ENCODE measurements at regions not wholly inside any gene's neighbourhood (a gene's known extent, or its start where the extent isn't known, plus 50 kb on each side); places are given as distances from the start of the nearest gene placed in this dataset.

GRCh38 chr15:31157644-31158069, 56.1 kb upstream of the TRPM1 start:
- DNase-seq = no peak
- no peak overlapping the region for H3K4me3 ChIP-seq
- no peaks in the 10 kb centered on the region for H3K27me3 ChIP-seq
- no peak for TF ChIP-seq CTCF (IDR thresholded peaks at IDR 0.05)
- TF ChIP-seq POLR2A (IDR thresholded peaks at IDR 0.05) = no peak
- H3K9me3 ChIP-seq = no peaks in the 10 kb centered on the region
- H3K36me3 ChIP-seq = no peaks in the 10 kb centered on the region
- no peak overlapping the region for H3K27ac ChIP-seq
- H3K4me1 ChIP-seq = no peaks in the 10 kb centered on the region
- intact Hi-C loops (cut with DNase I; ENCODE audit: low total_unique reads) = no loop called here

- H3K4me3 ChIP-seq = no peak overlapping the region
- DNase-seq = no peak
- H3K27me3 ChIP-seq = no peaks in the 10 kb centered on the region
- intact Hi-C loops (cut with DNase I; ENCODE audit: low total_unique reads) = no loop called here
- no peak for TF ChIP-seq POLR2A (IDR thresholded peaks at IDR 0.05)
- no peak for TF ChIP-seq CTCF (IDR thresholded peaks at IDR 0.05)
- H3K36me3 ChIP-seq = no peaks in the 10 kb centered on the region
- no peak overlapping the region for H3K27ac ChIP-seq
- no peaks in the 10 kb centered on the region for H3K9me3 ChIP-seq
- H3K4me1 ChIP-seq = no peaks in the 10 kb centered on the region
These were observed 57.5 kb upstream of the TRPM1 start for GRCh38 chr15:31158858-31159569.

GRCh38 chr15:31159837-31160236, 58.3 kb upstream of the TRPM1 start:
- intact Hi-C loops (cut with DNase I; ENCODE audit: low total_unique reads) = no loop called here
- Histone ChIP-seq H3K9me3 (no peaks in the 10 kb centered on the region), H3K4me3 (no peak overlapping the region), H3K27ac (no peak overlapping the region), H3K36me3 (no peaks in the 10 kb centered on the region), H3K4me1 (no peaks in the 10 kb centered on the region), H3K27me3 (no peaks in the 10 kb centered on the region)
- no peak for TF ChIP-seq CTCF (IDR thresholded peaks at IDR 0.05)
- DNase-seq = no peak

- H3K36me3 ChIP-seq = no peaks in the 10 kb centered on the region
- no peak overlapping the region for H3K4me3 ChIP-seq
These were observed 58.8 kb upstream of the TRPM1 start for GRCh38 chr15:31160297-31160696.

More at GRCh38 chr15:31160297-31160696, 58.8 kb upstream of the TRPM1 start:
- TF ChIP-seq POLR2A (IDR thresholded peaks at IDR 0.05) = no peak
- no peak for TF ChIP-seq CTCF (IDR thresholded peaks at IDR 0.05)
- no peaks in the 10 kb centered on the region for H3K27me3 ChIP-seq
- intact Hi-C loops (cut with DNase I; ENCODE audit: low total_unique reads) = no loop called here
- H3K4me1 ChIP-seq = no peaks in the 10 kb centered on the region
- H3K27ac ChIP-seq = no peak overlapping the region
- DNase-seq = no peak
- H3K9me3 ChIP-seq = no peaks in the 10 kb centered on the region
